Stomach (tissue), 8 donors: ENCODE measurements at regions not wholly inside any gene's neighbourhood (a gene's known extent, or its start where the extent isn't known, plus 50 kb on each side); places are given as distances from the start of the nearest gene placed in this dataset.

Experiments
- DNase-seq, 2 donors: peaks; one replicate each; pipeline versions ENCODE4 v3.0.0 to v3.0.0-alpha.2; 2013 to 2019
- H3K27ac ChIP-seq, 5 donors: fragments of 200-600 bp in 4 of 5; sonication (generic) in 4 of 5; one replicate each; pipeline ENCODE4 v1.5.1; 2013 to 2019; ENCODE audit warnings: mild to moderate bottlenecking in 1 of 5, moderate library complexity in 1 of 5
- H3K27me3 ChIP-seq, 3 donors: fragments of 200-600 bp; sonication (generic); one replicate each; pipeline ENCODE4 v1.5.1; 2017 to 2019; ENCODE audit warnings: mixed run types in 1 of 3
- H3K36me3 ChIP-seq, 4 donors: fragments of 200-600 bp; sonication (generic); 1 replicate in 3 of 4; 2 replicates in 1 of 4; pipeline ENCODE4 v1.5.1; 2016 to 2019
- H3K4me1 ChIP-seq, 4 donors: fragments of 200-600 bp; sonication (generic); one replicate each; pipeline ENCODE4 v1.5.1; 2016 to 2019
- H3K4me3 ChIP-seq, 4 donors: fragments of 200-600 bp; sonication (generic) in 3 of 4; one replicate each; pipeline ENCODE4 v1.5.1; 2016 to 2019; ENCODE audit warnings: mild to moderate bottlenecking in 1 of 4
- H3K9me3 ChIP-seq, 4 donors: fragments of 200-600 bp; sonication (generic); one replicate each; pipeline ENCODE4 v1.5.1; 2016 to 2019
- CTCF ChIP-seq, 7 experiments: fragments of 450-650 bp in 4 of 7; fragments of 200-600 bp in 3 of 7; sonication (generic) in 3 of 7; IDR thresholded peaks; one replicate each; pipeline ENCODE4 v1.5.1; 2016 to 2019; ENCODE audit warnings: antibody characterized with exemption in 7 of 7, control low read depth in 2 of 7, mild to moderate bottlenecking in 1 of 7
- EP300 ChIP-seq: sonication (generic); formaldehyde crosslinking; IDR thresholded peaks from one replicate; pipeline ENCODE4 v1.6.1; 2017; ENCODE audit warnings: antibody characterized with exemption
- POLR2A ChIP-seq, 4 donors: fragments of 450-650 bp; IDR thresholded peaks; one replicate each; pipeline ENCODE4 v1.6.1; 2016; ENCODE audit warnings: antibody characterized with exemption in 4 of 4, control low read depth in 2 of 4, mild to moderate bottlenecking in 1 of 4, moderate library complexity in 1 of 4
- POLR2AphosphoS5 ChIP-seq, 3 donors: sonication (generic); formaldehyde crosslinking; IDR thresholded peaks; one replicate each; pipeline ENCODE4 v1.6.1; 2016; ENCODE audit warnings: antibody characterized with exemption in 3 of 3
- WGBS, 5 donors: extraction: QIAGEN DNeasy Blood & Tissue Kit in 3 of 5; methylation state at CpG; one replicate each; pipeline versions ENCODE4 v1.1.5 to v1.1.7; 2013 to 2018; 5-methylcytosine and 5-hydroxymethylcytosine counted together
- intact Hi-C: fragments of 100-400 bp; cut with DNase I; formaldehyde crosslinking; loops from one replicate; pipeline ENCODE4 v1.15.1; 2023; ENCODE audit warnings: low total_unique reads
- donor health status: healthy with polysubstance abuse.
- donor health status: Bipolar disorder and iron deficiency.
- donor health status: healthy.

- WGBS, 5 donors, result 64 to 77% (median 70%) methylated on average over 2 to 4 of the region's 4 CpGs
Observed at GRCh38 chr4:41456559-41457101, 81.3 kb upstream of the LIMCH1 start.

GRCh38 chr4:41458689-41459088 is 79.3 kb upstream of the LIMCH1 start:
- Histone ChIP-seq H3K4me1 (peaks cover 4 to 11% (median 8%) of the 10 kb centered on the region in 4 donors), H3K4me3 (no peak overlapping the region), H3K27me3 (no peaks in the 10 kb centered on the region), H3K36me3 (no peaks in the 10 kb centered on the region), H3K9me3 (no peaks in the 10 kb centered on the region), H3K27ac (no peak overlapping the region)
- WGBS, 5 donors, result 82 to 100% (median 91%) methylated on average over 2 of the region's 2 CpGs
- TF ChIP-seq POLR2AphosphoS5 (IDR thresholded peaks at IDR 0.05) (no peak), CTCF (IDR thresholded peaks at IDR 0.05) (no peak), POLR2A (IDR thresholded peaks at IDR 0.05) (no peak), EP300 (no peak)
- intact Hi-C loops, result no loop called here
- DNase-seq, result no peak

More at GRCh38 chr4:41456559-41457101, 81.3 kb upstream of the LIMCH1 start:
- H3K27me3 ChIP-seq, result no peaks in the 10 kb centered on the region
- TF ChIP-seq POLR2AphosphoS5 (IDR thresholded peaks at IDR 0.05), result no peak
- TF ChIP-seq EP300, result no peak
- TF ChIP-seq POLR2A (IDR thresholded peaks at IDR 0.05), result no peak
- TF ChIP-seq CTCF (IDR thresholded peaks at IDR 0.05), result no peak
- no peak for DNase-seq
- no peak overlapping the region for H3K27ac ChIP-seq
- intact Hi-C loops, result no loop called here
- H3K4me3 ChIP-seq, result no peak overlapping the region
- H3K36me3 ChIP-seq, result no peaks in the 10 kb centered on the region
- H3K9me3 ChIP-seq, result no peaks in the 10 kb centered on the region
- peaks cover 4 to 14% (median 10%) of the 10 kb centered on the region in 4 donors for H3K4me1 ChIP-seq

- H3K4me1 ChIP-seq, result no peaks in the 10 kb centered on the region
- no peaks in the 10 kb centered on the region for H3K9me3 ChIP-seq
- no peaks in the 10 kb centered on the region for H3K27me3 ChIP-seq
- H3K4me3 ChIP-seq, result no peak overlapping the region
- WGBS, 5 donors, result 78 to 90% (median 84%) methylated on average over 5 of the region's 5 CpGs
- no peaks in the 10 kb centered on the region for H3K36me3 ChIP-seq
- no peak for TF ChIP-seq EP300
- no peak for TF ChIP-seq POLR2A (IDR thresholded peaks at IDR 0.05)
- TF ChIP-seq CTCF (IDR thresholded peaks at IDR 0.05), result no peak
- no peak for TF ChIP-seq POLR2AphosphoS5 (IDR thresholded peaks at IDR 0.05)
- no peak for DNase-seq
- no peak overlapping the region for H3K27ac ChIP-seq
- intact Hi-C loops, result no loop called here
Observed at GRCh38 chr4:41460641-41461040, 77.3 kb upstream of the LIMCH1 start.

GRCh38 chr4:41461780-41462307 is 76.1 kb upstream of the LIMCH1 start:
- TF ChIP-seq EP300 (no peak), POLR2AphosphoS5 (IDR thresholded peaks at IDR 0.05) (no peak), POLR2A (IDR thresholded peaks at IDR 0.05) (no peak), CTCF (IDR thresholded peaks at IDR 0.05) (no peak)
- intact Hi-C loops, result no loop called here
- H3K27ac ChIP-seq, result no peak overlapping the region

More at GRCh38 chr4:41461780-41462307, 76.1 kb upstream of the LIMCH1 start:
- DNase-seq, result no peak
- 56 to 75% (median 62%) methylated on average over 3 of the region's 3 CpGs for WGBS, 5 donors
- Histone ChIP-seq H3K9me3 (no peaks in the 10 kb centered on the region), H3K4me1 (no peaks in the 10 kb centered on the region), H3K27me3 (no peaks in the 10 kb centered on the region), H3K36me3 (no peaks in the 10 kb centered on the region), H3K4me3 (no peak overlapping the region)
